ENCODE measurements at regions not wholly inside any gene's neighbourhood (a gene's known extent, or its start where the extent isn't known, plus 50 kb on each side); places are given as distances from the start of the nearest gene placed in this dataset.

DNA sequence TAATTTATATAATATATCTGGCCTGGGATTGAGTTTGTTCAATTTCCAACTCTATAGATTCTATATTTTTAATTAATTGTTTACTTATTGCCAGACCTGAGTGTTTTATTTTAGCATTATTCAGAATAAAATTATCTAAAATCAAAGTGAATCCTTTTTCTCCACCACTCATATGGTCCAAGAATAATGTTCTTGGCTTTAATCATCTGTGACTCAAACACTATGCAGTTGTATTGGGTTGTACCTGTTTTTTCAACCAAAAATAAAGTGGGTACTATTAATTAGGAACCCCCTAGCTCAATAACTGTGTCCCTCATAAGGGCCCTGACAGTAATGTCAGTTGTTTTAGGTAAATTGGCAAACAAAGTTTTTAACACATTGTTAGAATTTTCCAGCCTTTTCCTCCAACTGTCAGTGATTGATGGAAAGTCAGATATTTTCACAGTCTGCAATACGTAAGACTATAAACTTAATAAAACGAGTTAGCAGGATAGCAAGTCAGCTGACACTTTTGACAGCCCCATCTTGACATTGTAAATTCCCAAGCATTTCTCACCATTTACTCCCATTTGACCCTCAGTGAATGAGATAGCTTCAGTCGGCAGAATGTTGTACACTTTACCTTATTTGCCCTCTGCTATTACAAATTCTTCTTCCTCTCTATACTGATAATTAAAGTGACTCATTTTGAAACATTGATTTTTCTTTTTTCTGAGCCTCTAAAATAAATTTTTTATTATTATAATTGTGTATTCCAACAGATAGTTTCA lies 587.4 kb downstream of the METTL4 start:
- no peak overlapping the region for H3K4me3 ChIP-seq (ENCODE audit: insufficient read depth, low read depth, low read length)
- H3K36me3 ChIP-seq (ENCODE audit: control insufficient read depth, insufficient read depth, low read length): no peaks in the 10 kb centered on the region
- H3K27me3 ChIP-seq (ENCODE audit: control insufficient read depth, insufficient read depth, low read length, poor library complexity, severe bottlenecking): no peaks in the 10 kb centered on the region
- no peaks in the 10 kb centered on the region for H3K9me3 ChIP-seq (ENCODE audit: control insufficient read depth, low read length)
- WGBS, 2 experiments: 76 to 86% methylated on average over 3 of the region's 3 CpGs
- no peaks in the 10 kb centered on the region for H3K4me1 ChIP-seq (ENCODE audit: control insufficient read depth, insufficient read depth, low read length)
- H3K27ac ChIP-seq (ENCODE audit: insufficient read depth, low read depth, low read length, poor library complexity, severe bottlenecking): no peak overlapping the region

DNA sequence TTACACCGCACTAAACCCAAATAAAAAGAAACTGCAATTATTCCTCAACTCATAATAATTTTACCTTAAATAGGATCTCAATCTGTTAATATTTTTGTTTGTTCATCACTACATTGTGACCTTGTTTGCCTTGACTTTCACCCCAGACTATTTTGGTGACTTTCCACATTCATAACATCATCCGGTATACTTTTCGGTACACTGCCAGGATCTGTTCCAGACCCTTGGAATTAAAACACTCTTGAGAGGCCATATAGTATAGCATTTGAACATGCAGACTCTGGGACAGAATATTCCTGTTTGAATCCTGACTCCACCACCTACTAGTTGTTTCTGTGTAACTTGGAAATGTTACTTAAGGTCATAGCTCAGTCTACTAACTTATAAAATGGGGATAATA lies 577.4 kb downstream of the METTL4 start:
- H3K9me3 ChIP-seq (ENCODE audit: control insufficient read depth, low read length): no peaks in the 10 kb centered on the region
- H3K27ac ChIP-seq (ENCODE audit: insufficient read depth, low read depth, low read length, poor library complexity, severe bottlenecking): no peak overlapping the region
- no peaks in the 10 kb centered on the region for H3K4me1 ChIP-seq (ENCODE audit: control insufficient read depth, insufficient read depth, low read length)
- H3K27me3 ChIP-seq (ENCODE audit: control insufficient read depth, insufficient read depth, low read length, poor library complexity, severe bottlenecking): no peaks in the 10 kb centered on the region
- H3K36me3 ChIP-seq (ENCODE audit: control insufficient read depth, insufficient read depth, low read length): no peaks in the 10 kb centered on the region
- WGBS, 2 experiments: 96 to 100% methylated on average over 3 of the region's 3 CpGs
- no peak overlapping the region for H3K4me3 ChIP-seq (ENCODE audit: insufficient read depth, low read depth, low read length)

GRCh38 chr18:1994471-1994870 lies 576.8 kb downstream of the METTL4 start:
- 90 to 92% methylated on average over 2 of the region's 2 CpGs for whole genome bisulfite sequencing, 2 experiments
- Histone ChIP-seq H3K27ac (ENCODE audit: insufficient read depth, low read depth, low read length, poor library complexity, severe bottlenecking) (no peak overlapping the region), H3K36me3 (ENCODE audit: control insufficient read depth, insufficient read depth, low read length) (no peaks in the 10 kb centered on the region), H3K27me3 (ENCODE audit: control insufficient read depth, insufficient read depth, low read length, poor library complexity, severe bottlenecking) (no peaks in the 10 kb centered on the region), H3K9me3 (ENCODE audit: control insufficient read depth, low read length) (no peaks in the 10 kb centered on the region), H3K4me1 (ENCODE audit: control insufficient read depth, insufficient read depth, low read length) (no peaks in the 10 kb centered on the region), H3K4me3 (ENCODE audit: insufficient read depth, low read depth, low read length) (no peak overlapping the region)

- no peak overlapping the region for H3K4me3 ChIP-seq (ENCODE audit: insufficient read depth, low read depth, low read length)
- no peaks in the 10 kb centered on the region for H3K4me1 ChIP-seq (ENCODE audit: control insufficient read depth, insufficient read depth, low read length)
- WGBS, 2 experiments: 86 to 100% methylated on average over 1 of the region's 1 CpG
- H3K36me3 ChIP-seq (ENCODE audit: control insufficient read depth, insufficient read depth, low read length): no peaks in the 10 kb centered on the region
- H3K9me3 ChIP-seq (ENCODE audit: control insufficient read depth, low read length): no peaks in the 10 kb centered on the region
- no peaks in the 10 kb centered on the region for H3K27me3 ChIP-seq (ENCODE audit: control insufficient read depth, insufficient read depth, low read length, poor library complexity, severe bottlenecking)
- H3K27ac ChIP-seq (ENCODE audit: insufficient read depth, low read depth, low read length, poor library complexity, severe bottlenecking): no peak overlapping the region
These were observed 576.2 kb downstream of the METTL4 start for GRCh38 chr18:1995041-1995612.

- Histone ChIP-seq H3K4me3 (ENCODE audit: insufficient read depth, low read depth, low read length) (no peak overlapping the region), H3K36me3 (ENCODE audit: control insufficient read depth, insufficient read depth, low read length) (no peaks in the 10 kb centered on the region), H3K27me3 (ENCODE audit: control insufficient read depth, insufficient read depth, low read length, poor library complexity, severe bottlenecking) (no peaks in the 10 kb centered on the region), H3K9me3 (ENCODE audit: control insufficient read depth, low read length) (no peaks in the 10 kb centered on the region), H3K27ac (ENCODE audit: insufficient read depth, low read depth, low read length, poor library complexity, severe bottlenecking) (no peak overlapping the region), H3K4me1 (ENCODE audit: control insufficient read depth, insufficient read depth, low read length) (no peaks in the 10 kb centered on the region)
- 68 to 94% methylated on average over 2 of the region's 2 CpGs for WGBS, 2 experiments
These were observed 573.2 kb downstream of the METTL4 start for GRCh38 chr18:1998121-1998520.

DNA sequence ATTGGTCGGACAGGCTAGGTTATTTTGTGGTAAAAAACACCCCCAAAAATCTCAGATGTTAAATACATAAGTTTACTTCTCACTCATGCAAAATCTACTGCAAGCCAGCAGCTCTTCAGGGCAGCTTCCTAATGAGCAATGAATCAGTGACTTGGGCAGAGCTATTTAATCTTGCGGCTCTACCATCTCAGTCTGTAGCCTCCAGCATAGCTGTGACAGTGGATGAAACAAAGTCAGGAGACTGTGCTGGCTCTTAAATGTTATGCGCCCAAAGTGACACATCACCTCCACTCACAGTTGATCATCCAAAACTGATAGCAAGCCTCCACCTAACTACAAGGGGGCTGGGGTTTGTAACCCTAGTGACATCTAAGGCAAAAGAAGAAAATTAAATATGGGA lies 571.9 kb downstream of the METTL4 start:
- Histone ChIP-seq H3K4me1 (ENCODE audit: control insufficient read depth, insufficient read depth, low read length) (no peaks in the 10 kb centered on the region), H3K27ac (ENCODE audit: insufficient read depth, low read depth, low read length, poor library complexity, severe bottlenecking) (no peak overlapping the region), H3K27me3 (ENCODE audit: control insufficient read depth, insufficient read depth, low read length, poor library complexity, severe bottlenecking) (no peaks in the 10 kb centered on the region), H3K9me3 (ENCODE audit: control insufficient read depth, low read length) (no peaks in the 10 kb centered on the region), H3K36me3 (ENCODE audit: control insufficient read depth, insufficient read depth, low read length) (no peaks in the 10 kb centered on the region), H3K4me3 (ENCODE audit: insufficient read depth, low read depth, low read length) (no peak overlapping the region)
- WGBS, 2 experiments: 94% methylated on average over 3 of the region's 3 CpGs

DNA sequence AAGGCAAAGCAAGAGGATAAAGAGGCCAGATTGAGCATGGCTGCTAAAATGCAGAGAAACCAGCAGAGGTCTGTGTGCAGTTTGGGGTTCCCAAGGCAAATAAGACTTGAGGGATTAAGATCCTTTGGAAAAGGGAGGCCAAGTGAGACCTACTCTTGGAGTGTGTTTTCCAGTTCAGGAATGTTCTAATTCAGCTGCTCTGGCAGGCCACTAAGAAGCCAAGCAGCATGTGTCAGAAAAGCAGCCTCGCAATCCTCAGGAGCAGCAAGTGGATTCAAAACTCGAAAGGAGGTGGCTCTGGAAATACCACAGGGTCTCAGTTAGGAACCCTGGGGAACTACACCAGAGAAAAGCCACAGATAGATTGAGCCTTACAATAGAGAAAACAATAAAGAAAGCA lies 569.2 kb downstream of the METTL4 start:
- 62 to 73% methylated on average over 2 of the region's 2 CpGs for WGBS, 2 experiments
- Histone ChIP-seq H3K4me1 (ENCODE audit: control insufficient read depth, insufficient read depth, low read length) (no peaks in the 10 kb centered on the region), H3K4me3 (ENCODE audit: insufficient read depth, low read depth, low read length) (no peak overlapping the region), H3K27me3 (ENCODE audit: control insufficient read depth, insufficient read depth, low read length, poor library complexity, severe bottlenecking) (no peaks in the 10 kb centered on the region), H3K27ac (ENCODE audit: insufficient read depth, low read depth, low read length, poor library complexity, severe bottlenecking) (no peak overlapping the region), H3K36me3 (ENCODE audit: control insufficient read depth, insufficient read depth, low read length) (no peaks in the 10 kb centered on the region), H3K9me3 (ENCODE audit: control insufficient read depth, low read length) (no peaks in the 10 kb centered on the region)

DNA sequence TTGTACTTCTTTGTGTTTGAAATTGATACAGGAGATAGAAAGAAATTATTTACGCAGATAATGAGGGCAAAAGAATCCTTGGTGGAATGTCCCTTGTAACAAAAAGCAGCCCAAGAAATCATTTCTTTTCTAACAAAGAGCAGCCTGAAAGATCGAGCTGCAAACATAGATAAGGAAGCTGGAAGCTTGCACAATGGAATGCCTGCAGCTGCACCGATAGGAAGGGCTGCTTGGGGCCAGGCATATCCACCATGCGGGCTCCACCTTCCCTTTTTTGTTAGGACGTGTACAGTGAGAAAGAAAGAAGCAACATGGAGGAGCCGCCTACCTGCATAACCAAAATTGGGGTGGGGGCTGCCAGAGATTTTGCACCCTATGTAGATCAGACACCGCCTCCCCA lies 568.7 kb downstream of the METTL4 start:
- H3K27me3 ChIP-seq (ENCODE audit: control insufficient read depth, insufficient read depth, low read length, poor library complexity, severe bottlenecking): no peaks in the 10 kb centered on the region
- no peaks in the 10 kb centered on the region for H3K4me1 ChIP-seq (ENCODE audit: control insufficient read depth, insufficient read depth, low read length)
- WGBS, 2 experiments: 81 to 84% methylated on average over 7 of the region's 7 CpGs
- no peaks in the 10 kb centered on the region for H3K9me3 ChIP-seq (ENCODE audit: control insufficient read depth, low read length)
- H3K4me3 ChIP-seq (ENCODE audit: insufficient read depth, low read depth, low read length): no peak overlapping the region
- no peaks in the 10 kb centered on the region for H3K36me3 ChIP-seq (ENCODE audit: control insufficient read depth, insufficient read depth, low read length)
- no peak overlapping the region for H3K27ac ChIP-seq (ENCODE audit: insufficient read depth, low read depth, low read length, poor library complexity, severe bottlenecking)

- 100% methylated on average over 1 to 2 of the region's 2 CpGs for whole genome bisulfite sequencing, 2 experiments
- Histone ChIP-seq H3K4me3 (ENCODE audit: insufficient read depth, low read depth, low read length) (no peak overlapping the region), H3K27me3 (ENCODE audit: control insufficient read depth, insufficient read depth, low read length, poor library complexity, severe bottlenecking) (no peaks in the 10 kb centered on the region), H3K36me3 (ENCODE audit: control insufficient read depth, insufficient read depth, low read length) (no peaks in the 10 kb centered on the region), H3K9me3 (ENCODE audit: control insufficient read depth, low read length) (no peaks in the 10 kb centered on the region), H3K4me1 (ENCODE audit: control insufficient read depth, insufficient read depth, low read length) (no peaks in the 10 kb centered on the region), H3K27ac (ENCODE audit: insufficient read depth, low read depth, low read length, poor library complexity, severe bottlenecking) (no peak overlapping the region)
These were observed 561.2 kb downstream of the METTL4 start for GRCh38 chr18:2009942-2010697.

DNA sequence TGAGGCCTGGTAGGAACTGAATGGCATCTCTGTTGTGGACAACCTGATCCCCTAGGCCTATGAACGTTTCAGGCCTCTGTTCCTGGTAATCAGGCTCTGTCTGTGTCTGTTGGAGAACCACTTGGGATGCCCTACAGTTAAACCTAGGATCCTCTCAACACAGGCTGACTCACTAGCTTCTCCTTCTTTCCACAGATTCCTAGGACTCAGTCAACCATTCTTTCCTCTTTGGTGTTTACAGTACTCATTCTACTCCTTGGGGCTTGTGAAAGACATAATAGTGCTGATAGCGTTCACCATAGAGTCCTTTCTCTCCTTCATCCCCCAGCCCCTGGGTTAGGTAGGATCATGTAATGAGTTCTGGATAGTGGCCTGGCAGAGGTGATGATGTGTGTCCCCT lies 544.3 kb downstream of the METTL4 start:
- Histone ChIP-seq H3K4me3 (ENCODE audit: insufficient read depth, low read depth, low read length) (no peak overlapping the region), H3K36me3 (ENCODE audit: control insufficient read depth, insufficient read depth, low read length) (no peaks in the 10 kb centered on the region), H3K4me1 (ENCODE audit: control insufficient read depth, insufficient read depth, low read length) (peaks cover 4% of the 10 kb centered on the region), H3K27me3 (ENCODE audit: control insufficient read depth, insufficient read depth, low read length, poor library complexity, severe bottlenecking) (no peaks in the 10 kb centered on the region), H3K27ac (ENCODE audit: insufficient read depth, low read depth, low read length, poor library complexity, severe bottlenecking) (no peak overlapping the region), H3K9me3 (ENCODE audit: control insufficient read depth, low read length) (no peaks in the 10 kb centered on the region)
- WGBS, 2 experiments: 80 to 88% methylated on average over 1 to 2 of the region's 2 CpGs
